GM12878 (cell line): ENCODE measurements at regions not wholly inside any gene's neighbourhood (a gene's known extent, or its start where the extent isn't known, plus 50 kb on each side); places are given as distances from the start of the nearest gene placed in this dataset.

Source experiments
- CEBPB ChIP-seq, 2 experiments: fragments of 150-350 bp in 1 of 2; IDR thresholded peaks; 2 replicates each; pipeline ENCODE4 v1.6.1; 2012 to 2014; ENCODE audit warnings: low read depth in 2 of 2, low read length in 2 of 2, borderline replicate concordance in 1 of 2, inconsistent platforms in 1 of 2
- E4F1 ChIP-seq: fragments of 450-650 bp; IDR thresholded peaks from 2 replicates; pipeline ENCODE4 v1.6.1; 2018; ENCODE audit warnings: borderline replicate concordance, mild to moderate bottlenecking; ENCODE audit not compliant: partially characterized antibody
- EP300 ChIP-seq, 2 experiments: fragments of 150-350 bp in 1 of 2; IDR thresholded peaks; 2 replicates each; pipeline ENCODE4 v1.6.1; 2011 to 2012; ENCODE audit warnings: low read depth in 2 of 2, low read length in 2 of 2, borderline replicate concordance in 1 of 2, improper control_type of control experiment in 1 of 2, inconsistent platforms in 1 of 2; ENCODE audit not compliant: control insufficient read depth in 1 of 2
- IRF5 ChIP-seq: fragments of 450-650 bp; IDR thresholded peaks from 2 replicates; pipeline ENCODE4 v1.6.1; 2017; ENCODE audit warnings: borderline replicate concordance
- PRDM15 ChIP-seq: fragments of 450-650 bp; formaldehyde crosslinking; IDR thresholded peaks from 2 replicates; pipeline ENCODE4 v1.4.0; 2020; ENCODE audit warnings: mild to moderate bottlenecking, moderate library complexity
- USF2 ChIP-seq: IDR thresholded peaks from 2 replicates; pipeline ENCODE4 v1.6.1; 2011; ENCODE audit warnings: low read depth, low read length, improper control_type of control experiment, borderline replicate concordance
- ZNF384 ChIP-seq: IDR thresholded peaks from 2 replicates; pipeline ENCODE4 v1.6.1; 2012; ENCODE audit warnings: low read depth, mild to moderate bottlenecking, low read length, improper control_type of control experiment, borderline replicate concordance
- ZNF592 ChIP-seq: fragments of 450-650 bp; IDR thresholded peaks from 2 replicates; pipeline ENCODE4 v1.6.1; 2017; ENCODE audit warnings: mild to moderate bottlenecking, moderate library complexity

GRCh38 chr14:103223818-103224352 lies 100.6 kb downstream of the TNFAIP2 start (continued):
- TF ChIP-seq PRDM15 (CRISPR knock-in tag) (no peak), EP300 (IDR thresholded peaks at IDR 0.05; ENCODE audit: borderline replicate concordance in 1 of 2, control insufficient read depth in 1 of 2, low read depth in 2 of 2, low read length in 2 of 2) (no peak), ZNF384 (no peak), E4F1 (no peak), IRF5 (no peak), CEBPB (IDR thresholded peaks at IDR 0.05; ENCODE audit: borderline replicate concordance in 1 of 2, low read depth in 2 of 2, low read length in 2 of 2) (no peak), USF2 (no peak), ZNF592 (no peak)
